Calu3 (cell line): ENCODE measurements at regions not wholly inside any gene's neighbourhood (a gene's known extent, or its start where the extent isn't known, plus 50 kb on each side); places are given as distances from the start of the nearest gene placed in this dataset.
"Not testable (repeated sequence)": the region's sequence is repeated elsewhere in the genome, so short reads cannot be mapped to it uniquely, and the experiment has no call there.

ENCODE experiments used
- BruUV-seq: library from RNA; stranded (reverse); fragments of 400-500 nt; replicated peaks from 2 replicates; lab custom pipeline; 2021; lab: Mats Ljungman, UMichigan
- CTCF ChIA-PET: fragments of 300-600 bp; sonication (Branson Sonifier 250); formaldehyde crosslinking; loops from one replicate; lab custom pipeline; 2022; ENCODE audit warnings: antibody characterized with exemption; lab: Charles Lee
- DNase-seq: peaks from one replicate; pipeline ENCODE4 v3.0.0; 2022
- H3K27ac Mint-ChIP-seq: one replicate; pipeline ENCODE4 v1.8.0; 2022; ENCODE audit warnings: mixed read lengths; ENCODE audit not compliant: unreplicated experiment
- H3K27me3 Mint-ChIP-seq: one replicate; pipeline ENCODE4 v1.8.0; 2022; ENCODE audit warnings: mixed read lengths; ENCODE audit not compliant: unreplicated experiment
- H3K36me3 Mint-ChIP-seq: one replicate; pipeline ENCODE4 v1.8.0; 2022; ENCODE audit warnings: mild to moderate bottlenecking, moderate library complexity, mixed read lengths; ENCODE audit not compliant: insufficient read depth, unreplicated experiment
- H3K4me1 Mint-ChIP-seq: one replicate; pipeline ENCODE4 v1.8.0; 2022; ENCODE audit warnings: mild to moderate bottlenecking, low read depth, mixed read lengths; ENCODE audit not compliant: unreplicated experiment
- H3K4me3 Mint-ChIP-seq: one replicate; pipeline ENCODE4 v1.8.0; 2022; ENCODE audit warnings: mild to moderate bottlenecking, low read depth, moderate library complexity, mixed read lengths; ENCODE audit not compliant: unreplicated experiment
- H3K9me3 Mint-ChIP-seq: one replicate; pipeline ENCODE4 v1.8.0; 2022; ENCODE audit warnings: low read depth, mixed read lengths; ENCODE audit not compliant: unreplicated experiment
- intact Hi-C: fragments of 100-400 bp; cut with micrococcal nuclease; formaldehyde crosslinking; loops from one replicate; pipeline ENCODE4 v1.10.0; 2022; ENCODE audit not compliant: unreplicated experiment
- TF ChIP-seq, protein P1 (sequence below): fragments of 200-600 bp; IDR thresholded peaks from one replicate; pipeline ENCODE4 v1.8.0; 2022; ENCODE audit warnings: antibody characterized with exemption; ENCODE audit not compliant: unreplicated experiment

DNA sequence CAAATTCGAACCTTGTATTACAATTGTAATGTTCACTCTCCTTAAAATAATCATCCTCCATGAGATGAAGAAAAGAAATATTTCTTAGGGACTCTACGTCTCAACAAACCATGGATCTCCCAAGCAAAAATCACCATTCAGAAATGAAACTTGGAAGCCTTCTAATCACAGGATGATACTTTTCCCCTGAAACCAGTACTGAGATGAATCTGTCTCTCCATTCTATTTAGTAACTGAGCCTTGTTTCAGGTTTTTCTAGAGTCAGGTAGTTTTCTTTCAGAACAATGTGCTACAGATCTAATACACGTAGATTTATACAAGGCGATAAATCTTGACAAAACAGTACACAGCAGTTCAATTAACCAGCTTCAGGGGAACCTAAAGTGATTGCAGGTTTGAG lies 660.1 kb upstream of the CBLB start:
- H3K27me3 Mint-ChIP-seq: no peaks in the 10 kb centered on the region
- intact Hi-C loops: no loop called here
- no TSS peak for BruUV-seq

DNA sequence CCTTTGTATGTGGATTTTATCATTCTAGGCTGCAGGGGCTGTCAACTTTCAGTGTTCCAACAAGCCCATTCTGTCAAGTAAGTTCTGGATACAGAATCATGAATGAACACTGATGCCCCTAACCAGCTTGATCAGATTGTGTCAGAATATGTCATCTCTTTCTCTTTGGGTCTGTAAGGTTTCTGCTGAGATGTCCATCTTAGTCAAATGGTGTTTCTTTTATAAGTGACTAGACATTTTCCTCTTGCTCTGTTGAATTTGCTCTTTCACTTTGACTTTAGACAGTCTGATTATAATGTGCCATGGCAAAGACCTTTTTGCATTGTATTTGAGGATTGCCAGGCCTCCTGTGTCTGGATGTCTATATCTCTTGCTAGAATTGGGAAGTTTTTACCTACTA lies 660.9 kb upstream of the CBLB start:
- no peak overlapping the region for H3K4me3 Mint-ChIP-seq
- TF ChIP-seq, protein P1, sequence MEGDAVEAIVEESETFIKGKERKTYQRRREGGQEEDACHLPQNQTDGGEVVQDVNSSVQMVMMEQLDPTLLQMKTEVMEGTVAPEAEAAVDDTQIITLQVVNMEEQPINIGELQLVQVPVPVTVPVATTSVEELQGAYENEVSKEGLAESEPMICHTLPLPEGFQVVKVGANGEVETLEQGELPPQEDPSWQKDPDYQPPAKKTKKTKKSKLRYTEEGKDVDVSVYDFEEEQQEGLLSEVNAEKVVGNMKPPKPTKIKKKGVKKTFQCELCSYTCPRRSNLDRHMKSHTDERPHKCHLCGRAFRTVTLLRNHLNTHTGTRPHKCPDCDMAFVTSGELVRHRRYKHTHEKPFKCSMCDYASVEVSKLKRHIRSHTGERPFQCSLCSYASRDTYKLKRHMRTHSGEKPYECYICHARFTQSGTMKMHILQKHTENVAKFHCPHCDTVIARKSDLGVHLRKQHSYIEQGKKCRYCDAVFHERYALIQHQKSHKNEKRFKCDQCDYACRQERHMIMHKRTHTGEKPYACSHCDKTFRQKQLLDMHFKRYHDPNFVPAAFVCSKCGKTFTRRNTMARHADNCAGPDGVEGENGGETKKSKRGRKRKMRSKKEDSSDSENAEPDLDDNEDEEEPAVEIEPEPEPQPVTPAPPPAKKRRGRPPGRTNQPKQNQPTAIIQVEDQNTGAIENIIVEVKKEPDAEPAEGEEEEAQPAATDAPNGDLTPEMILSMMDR: no peak
- CTCF ChIA-PET: no interaction called here
- peaks cover 5% of the 10 kb centered on the region for H3K9me3 Mint-ChIP-seq
- H3K36me3 Mint-ChIP-seq: no peaks in the 10 kb centered on the region
- no peak overlapping the region for H3K27ac Mint-ChIP-seq
- no peaks in the 10 kb centered on the region for H3K27me3 Mint-ChIP-seq
- DNase-seq: no peak
- no TSS peak for BruUV-seq
- intact Hi-C loops: no loop called here
- peaks cover 4% of the 10 kb centered on the region for H3K4me1 Mint-ChIP-seq

More for the DNA sequence above, 660.1 kb upstream of the CBLB start:
- Mint-ChIP-seq H3K4me3 (no peak overlapping the region), H3K9me3 (peaks cover 5% of the 10 kb centered on the region), H3K27ac (no peak overlapping the region), H3K4me1 (no peaks in the 10 kb centered on the region), H3K36me3 (no peaks in the 10 kb centered on the region)
- CTCF ChIA-PET: no interaction called here
- TF ChIP-seq, protein P1: no peak
- DNase-seq: no peak

DNA sequence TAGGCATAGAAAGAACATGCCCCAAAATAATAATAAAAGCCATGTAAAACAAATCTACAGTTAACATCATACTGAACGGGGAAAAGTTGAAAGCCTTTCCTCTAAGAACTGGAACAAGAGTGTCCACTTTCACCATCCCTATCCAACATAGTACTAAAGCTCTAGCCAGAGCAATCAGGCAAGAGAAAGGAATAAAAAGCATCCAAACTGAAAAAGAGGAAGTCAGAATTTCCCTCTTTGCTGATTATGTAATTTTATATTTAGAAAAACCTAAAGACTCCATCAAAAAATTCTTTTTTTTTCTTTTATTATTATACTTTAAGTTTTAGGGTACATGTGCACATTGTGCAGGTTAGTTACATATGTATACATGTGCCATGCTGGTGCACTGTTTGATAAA lies 661.6 kb upstream of the CBLB start:
- no peaks in the 10 kb centered on the region for H3K36me3 Mint-ChIP-seq
- no TSS peak for BruUV-seq
- CTCF ChIA-PET: no interaction called here
- no peak overlapping the region for H3K27ac Mint-ChIP-seq
- H3K27me3 Mint-ChIP-seq: no peaks in the 10 kb centered on the region
- intact Hi-C loops: no loop called here
- H3K9me3 Mint-ChIP-seq: peaks cover 5% of the 10 kb centered on the region
- TF ChIP-seq, protein P1: no peak
- no peak for DNase-seq
- H3K4me3 Mint-ChIP-seq: no peak overlapping the region
- H3K4me1 Mint-ChIP-seq: peaks cover 8% of the 10 kb centered on the region

DNA sequence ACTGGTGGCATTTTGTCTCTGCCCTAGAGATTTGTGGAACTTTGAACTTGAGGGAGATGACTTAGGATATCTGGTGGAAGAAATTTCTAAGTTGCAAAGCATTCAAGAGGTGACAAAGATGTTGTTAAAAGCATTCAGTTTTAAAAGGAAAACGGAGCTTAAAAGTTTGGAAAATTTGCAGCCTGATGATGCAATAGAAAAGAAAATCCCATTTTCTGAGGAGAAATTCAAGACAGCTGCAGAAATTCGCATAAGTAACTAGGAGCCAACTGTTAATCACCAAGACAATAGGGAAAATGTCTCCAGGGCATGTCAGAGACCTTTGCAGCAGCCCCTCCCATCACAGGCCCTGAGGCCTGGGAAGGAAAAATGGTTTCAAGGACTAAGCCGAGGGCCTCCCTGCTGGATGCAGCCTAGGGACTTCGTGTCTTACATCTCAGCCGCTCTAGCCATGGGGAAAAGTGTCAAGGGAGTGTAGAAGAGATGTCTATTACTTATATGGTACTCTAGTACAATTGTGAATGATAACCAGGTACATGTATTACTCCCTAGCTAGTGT lies 663.0 kb upstream of the CBLB start:
- H3K36me3 Mint-ChIP-seq, DNase-seq, CTCF ChIA-PET, H3K4me1 Mint-ChIP-seq, intact Hi-C loops, H3K9me3 Mint-ChIP-seq, H3K4me3 Mint-ChIP-seq, BruUV-seq, H3K27ac Mint-ChIP-seq, H3K27me3 Mint-ChIP-seq: not testable (repeated sequence)

DNA sequence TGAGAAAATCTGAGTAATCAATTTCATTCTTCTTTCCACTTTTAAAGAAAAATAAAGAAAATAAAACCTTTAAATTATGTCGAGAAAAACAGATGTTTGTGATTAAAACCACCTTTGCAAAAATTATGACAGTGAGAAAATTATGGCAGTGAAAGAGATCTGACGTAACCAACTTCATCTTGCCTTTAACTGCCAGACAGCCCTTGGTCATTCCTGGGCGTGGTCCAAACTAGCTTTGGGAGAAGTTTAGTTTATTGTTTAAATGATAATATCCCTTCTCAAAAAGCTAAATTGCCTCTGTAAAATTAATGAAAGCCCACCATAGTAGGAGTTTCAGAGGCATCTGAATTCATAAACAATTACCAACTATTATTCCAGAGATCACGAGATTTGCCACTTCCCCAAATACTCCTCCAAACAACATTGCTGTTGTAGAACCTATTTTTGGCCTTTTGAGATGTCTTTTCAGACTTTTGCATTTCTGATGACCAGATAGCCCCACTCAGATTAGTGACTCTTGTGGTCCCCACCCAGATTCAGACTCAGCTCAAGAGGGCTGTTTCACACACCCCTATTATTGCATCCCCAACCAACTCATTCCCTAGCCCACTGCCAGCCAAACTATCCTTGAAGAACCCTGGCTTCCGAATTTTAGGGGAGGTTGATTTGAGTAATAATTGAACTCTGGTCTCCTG lies 664.4 kb upstream of the CBLB start:
- H3K36me3 Mint-ChIP-seq: no peaks in the 10 kb centered on the region
- no TSS peak for BruUV-seq
- no peak overlapping the region for H3K4me3 Mint-ChIP-seq
- peaks cover 4% of the 10 kb centered on the region for H3K9me3 Mint-ChIP-seq
- intact Hi-C loops: no loop called here
- no peak overlapping the region for H3K27ac Mint-ChIP-seq
- CTCF ChIA-PET: no interaction called here
- DNase-seq: no peak
- peaks cover 8% of the 10 kb centered on the region for H3K4me1 Mint-ChIP-seq
- TF ChIP-seq, protein P1: no peak
- no peaks in the 10 kb centered on the region for H3K27me3 Mint-ChIP-seq
